Suppressor macrophage (primary cell): ENCODE measurements at regions not wholly inside any gene's neighbourhood (a gene's known extent, or its start where the extent isn't known, plus 50 kb on each side); places are given as distances from the start of the nearest gene placed in this dataset.
"Not testable (repeated sequence)": the region's sequence is repeated elsewhere in the genome, so short reads cannot be mapped to it uniquely, and the experiment has no call there.

Source experiments
- DNase-seq, 4 experiments: peaks; one replicate each; pipeline ENCODE4 v3.0.0-alpha.2; 2020 to 2022

DNA sequence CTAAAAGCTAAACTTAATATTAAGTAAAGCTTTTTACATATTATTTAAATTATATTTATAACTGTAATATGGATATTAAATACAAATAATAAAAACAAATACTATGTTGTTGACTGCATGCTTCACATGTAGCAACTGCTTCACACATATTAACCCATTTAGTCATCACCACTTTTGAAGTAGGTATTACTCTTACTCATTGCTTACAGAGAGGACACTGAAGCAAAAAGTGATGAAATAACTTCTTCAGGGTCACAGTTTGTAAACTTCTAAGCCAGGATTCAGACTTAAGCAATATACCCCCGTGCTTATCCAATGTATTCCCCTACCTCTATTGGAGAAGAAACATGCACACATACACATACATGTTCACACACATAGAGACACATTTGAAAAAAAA, 166.6 kb downstream of the DKK2 start:
- DNase-seq, result no peak

DNA sequence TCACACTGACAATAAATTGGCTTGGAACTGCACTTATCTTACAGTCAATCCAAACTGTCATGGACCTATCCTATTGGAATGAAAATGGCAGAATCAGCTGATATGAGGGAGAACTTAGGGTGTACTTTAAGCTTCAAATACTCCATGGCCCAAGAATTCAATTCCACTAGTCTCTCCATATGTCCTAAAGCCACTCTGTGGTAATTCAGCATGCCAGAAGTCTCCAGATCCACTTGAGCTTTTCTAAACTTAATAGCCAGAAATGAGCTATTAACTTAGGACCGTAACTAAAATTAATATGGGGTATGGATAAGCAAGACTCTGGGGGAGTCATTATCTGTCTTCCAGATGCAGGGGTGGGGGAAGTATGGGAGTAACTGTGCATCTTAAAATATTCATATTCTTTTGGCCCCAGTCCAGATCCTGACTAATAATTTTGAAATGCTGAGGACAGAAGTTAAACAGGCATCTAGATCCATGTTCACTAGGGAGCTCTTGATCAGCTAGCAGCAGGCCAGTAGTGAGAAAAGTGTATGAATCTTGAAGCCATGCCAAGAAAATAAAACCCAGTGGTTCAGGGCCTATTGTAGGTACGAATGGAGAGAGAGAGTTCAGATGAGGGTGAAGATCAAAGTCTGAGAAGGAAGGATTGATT, 167.6 kb downstream of the DKK2 start:
- DNase-seq, result no peak

DNA sequence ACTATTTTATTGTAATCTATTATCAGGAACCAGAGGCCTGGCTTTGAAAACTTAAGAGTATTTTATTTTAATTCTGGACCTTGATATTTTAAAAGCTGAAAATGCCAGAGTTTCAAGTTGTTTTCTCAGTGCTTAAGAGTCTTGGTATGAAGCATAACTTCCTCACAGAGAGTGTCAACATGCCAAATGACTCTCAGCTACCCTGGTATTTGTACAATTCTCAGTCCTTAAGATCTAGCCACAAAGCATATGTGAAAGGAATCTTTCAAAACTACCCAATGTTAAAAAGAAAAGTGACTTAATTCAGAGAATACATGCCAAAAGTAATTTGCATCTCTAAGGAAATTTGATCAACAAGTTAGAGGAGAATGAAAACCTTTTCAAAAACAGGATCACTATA, 171.9 kb downstream of the DKK2 start:
- no peak for DNase-seq

DNA sequence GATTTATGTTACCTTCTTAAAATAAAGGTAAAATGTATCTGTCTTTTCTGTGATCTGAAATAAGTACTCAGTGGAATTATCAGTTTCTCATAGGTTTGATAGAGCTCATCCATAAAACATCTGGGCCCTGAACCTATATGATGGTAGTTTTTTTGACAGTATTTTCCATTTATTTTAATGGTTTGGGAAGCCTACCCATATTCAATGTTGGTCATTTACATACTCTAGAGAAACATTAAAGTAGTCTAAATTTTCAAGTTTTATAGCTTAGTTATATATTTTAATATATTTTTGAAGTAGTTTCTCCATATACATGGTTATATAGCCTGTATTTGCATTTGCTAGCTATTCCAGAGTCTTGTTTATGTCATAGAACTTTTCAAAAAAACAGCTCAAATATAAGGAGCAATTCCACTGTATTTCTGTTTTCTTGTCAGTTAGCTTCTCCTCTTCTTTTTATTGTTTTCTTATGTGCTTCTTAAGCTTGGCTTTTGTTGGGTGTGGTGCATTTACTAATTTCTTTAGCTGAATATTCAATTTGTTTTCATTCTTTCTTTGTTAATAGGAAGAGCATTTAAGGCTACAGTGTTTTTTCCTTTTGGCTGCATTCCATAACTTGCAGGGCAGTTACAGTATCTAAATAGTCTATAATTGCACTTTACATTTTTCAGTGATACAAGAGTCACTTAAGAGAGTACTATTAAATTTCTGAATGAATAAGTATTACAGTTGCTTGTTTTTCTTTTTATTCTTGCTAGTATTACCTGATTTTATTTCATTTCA, 181.4 kb downstream of the DKK2 start:
- no peak for DNase-seq

DNA sequence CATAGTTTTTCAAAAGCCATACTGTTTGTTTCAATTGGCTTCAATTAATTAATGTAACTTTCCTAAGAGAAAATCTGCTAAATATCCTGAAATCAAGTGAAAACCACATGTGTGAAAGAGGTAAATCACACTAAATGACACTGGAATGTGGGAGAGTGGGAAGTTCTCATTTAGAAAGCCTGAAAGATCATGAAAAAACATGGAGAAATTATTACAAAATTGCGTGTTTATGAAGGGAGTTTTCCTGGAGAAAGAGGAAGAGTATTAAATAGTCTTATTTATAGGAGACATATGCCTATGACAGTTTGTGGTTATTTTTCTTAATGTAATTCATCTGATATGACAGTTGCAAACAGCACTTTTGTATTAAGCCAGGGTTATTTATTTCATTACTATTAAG, 183.7 kb downstream of the DKK2 start:
- no peak for DNase-seq

DNA sequence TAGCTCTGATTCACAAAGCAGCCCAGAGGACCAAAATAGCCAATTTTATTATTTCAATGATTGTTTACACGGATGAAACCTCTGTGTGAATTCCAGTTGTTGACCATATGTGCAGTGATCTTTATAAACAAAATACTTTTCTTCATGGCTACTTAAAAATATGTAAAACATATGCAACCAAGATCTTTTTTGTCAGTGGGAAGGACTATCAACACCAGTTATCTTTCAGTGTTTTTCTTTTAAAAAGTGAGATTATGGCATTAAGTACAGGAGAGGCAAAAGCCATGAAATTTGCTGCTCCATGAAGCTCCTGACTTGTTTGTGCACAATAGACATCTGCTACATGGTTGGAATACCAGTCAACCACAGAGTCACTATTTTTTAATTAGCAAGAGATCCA, 184.4 kb downstream of the DKK2 start:
- DNase-seq, result no peak

DNA sequence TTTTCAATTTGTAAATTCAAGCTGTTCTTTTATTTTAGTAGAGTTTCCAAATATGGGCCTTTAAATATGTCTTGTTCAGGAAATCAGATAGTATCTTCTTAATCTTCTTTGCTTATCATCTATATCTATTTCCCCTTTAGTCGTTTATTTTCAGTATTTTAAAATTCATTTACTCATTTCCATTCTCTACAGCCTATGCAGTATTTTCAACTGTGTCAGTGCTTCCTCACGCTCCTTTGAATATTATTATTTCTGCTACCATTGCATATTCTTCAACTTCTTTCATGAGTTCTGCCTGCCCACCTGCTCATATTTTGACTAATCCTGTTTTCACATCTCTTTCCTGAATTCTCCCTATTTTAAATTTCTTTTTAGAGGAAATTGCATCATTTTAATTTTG, 185.4 kb downstream of the DKK2 start:
- DNase-seq, result no peak

DNA sequence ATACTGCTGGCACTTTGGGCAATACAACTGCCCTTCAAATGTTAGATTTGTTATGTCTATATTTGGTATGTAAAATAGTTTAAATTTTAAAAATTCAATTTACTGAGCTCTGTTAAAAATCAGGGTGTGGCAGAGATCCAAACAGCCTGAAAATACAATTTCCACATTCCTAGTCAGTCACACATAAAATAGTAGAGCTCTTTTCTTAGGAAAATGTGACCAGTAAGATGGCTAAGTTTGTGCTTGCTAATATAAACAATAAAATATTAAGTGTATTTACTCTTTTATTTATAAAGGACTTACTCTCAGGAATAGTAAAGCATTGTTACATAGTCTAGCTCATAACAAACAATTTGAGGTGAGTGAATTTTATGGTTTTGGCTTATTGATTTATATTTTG, 200.2 kb downstream of the DKK2 start:
- DNase-seq, result no peak

GRCh38 chr4:106830879-106831278, 205.2 kb downstream of the DKK2 start:
- DNase-seq, result no peak

- DNase-seq, result no peak
These were observed 217.3 kb downstream of the DKK2 start for GRCh38 chr4:106818764-106819163.

DNA sequence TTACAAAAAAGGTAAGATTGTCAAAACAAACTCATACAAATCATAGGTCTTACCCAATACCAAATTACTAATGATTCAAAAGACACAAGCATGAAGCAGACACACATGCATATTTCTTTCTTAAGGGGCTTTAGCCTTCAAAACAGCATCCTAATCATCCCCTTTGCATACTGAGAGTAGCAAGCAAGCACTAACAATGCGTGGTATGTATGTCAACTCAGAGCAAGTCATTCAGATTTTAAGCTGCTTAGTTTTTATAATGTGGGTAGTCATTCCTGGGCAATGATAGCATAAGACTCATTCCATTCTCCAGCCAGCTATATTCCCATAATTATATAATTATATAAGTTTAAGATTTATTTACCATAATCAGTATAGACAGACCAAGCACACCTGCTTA, 219.6 kb downstream of the DKK2 start:
- DNase-seq, result no peak

DNA sequence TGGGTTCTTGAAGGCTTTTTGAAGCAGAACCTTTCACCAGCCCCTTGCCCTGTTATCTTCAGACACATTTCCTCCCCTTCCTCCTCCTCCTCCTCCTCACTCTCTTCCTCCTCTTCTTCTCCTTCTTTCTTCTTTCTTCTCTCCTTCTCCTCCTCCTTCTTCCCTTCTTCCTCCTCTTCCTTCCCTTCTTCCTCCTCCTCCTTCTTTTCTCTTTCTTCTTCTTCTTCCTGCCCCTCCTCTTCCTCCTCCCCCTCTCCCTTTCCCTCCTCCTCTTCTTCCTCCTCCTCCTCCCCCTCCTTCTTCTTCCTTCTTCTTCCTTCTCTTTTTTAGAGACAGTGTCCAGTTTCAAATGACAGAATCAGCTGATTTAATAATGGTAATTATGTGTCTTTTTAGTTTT, 226.0 kb downstream of the DKK2 start:
- DNase-seq, result no peak

GRCh38 chr4:106809076-106809475, 227.0 kb downstream of the DKK2 start:
- peak; percentile 49 to 70 (median 60) for DNase-seq

GRCh38 chr4:106806158-106806797, 229.8 kb downstream of the DKK2 start:
- DNase-seq, result no peak

GRCh38 chr4:106803083-106803482, 233.0 kb downstream of the DKK2 start:
- no peak for DNase-seq

DNA sequence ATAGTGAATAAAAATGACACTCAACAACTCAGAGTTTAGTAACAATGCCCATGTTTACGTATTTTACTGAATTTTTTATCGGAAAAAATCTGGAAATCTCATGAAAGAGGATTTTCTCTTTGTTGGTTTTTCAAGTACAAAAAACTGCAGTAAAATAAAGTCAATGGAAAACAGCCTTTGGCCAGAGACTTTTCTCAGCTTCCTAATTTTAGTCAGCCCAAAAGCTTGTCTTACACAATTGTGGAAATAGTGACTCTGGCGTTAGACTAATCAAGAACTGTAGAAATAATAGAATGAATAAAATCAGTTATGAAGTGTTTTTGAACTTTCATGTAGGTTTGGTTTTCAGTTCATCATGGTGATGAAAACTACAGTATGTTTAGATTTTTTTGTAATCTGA, 234.7 kb downstream of the DKK2 start:
- no peak for DNase-seq

DNA sequence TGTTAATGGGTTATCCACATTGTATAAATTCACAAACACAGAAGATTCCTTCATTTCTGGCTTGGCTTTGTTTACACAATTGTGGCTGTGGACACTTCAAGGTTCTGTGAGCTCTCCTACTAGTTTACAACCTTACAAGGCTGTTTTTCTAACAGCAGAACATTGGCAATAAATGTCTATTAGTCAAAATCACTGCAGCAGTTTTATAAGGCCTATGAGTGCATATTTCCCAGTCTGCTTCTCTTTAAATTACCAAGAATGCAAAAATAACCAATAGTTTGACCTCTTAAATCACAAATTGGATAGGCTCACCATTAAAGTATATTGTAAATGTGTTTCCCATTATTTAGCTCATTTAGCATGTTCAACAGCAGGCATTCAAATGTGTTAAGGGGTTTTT, 239.2 kb downstream of the DKK2 start:
- no peak for DNase-seq

DNA sequence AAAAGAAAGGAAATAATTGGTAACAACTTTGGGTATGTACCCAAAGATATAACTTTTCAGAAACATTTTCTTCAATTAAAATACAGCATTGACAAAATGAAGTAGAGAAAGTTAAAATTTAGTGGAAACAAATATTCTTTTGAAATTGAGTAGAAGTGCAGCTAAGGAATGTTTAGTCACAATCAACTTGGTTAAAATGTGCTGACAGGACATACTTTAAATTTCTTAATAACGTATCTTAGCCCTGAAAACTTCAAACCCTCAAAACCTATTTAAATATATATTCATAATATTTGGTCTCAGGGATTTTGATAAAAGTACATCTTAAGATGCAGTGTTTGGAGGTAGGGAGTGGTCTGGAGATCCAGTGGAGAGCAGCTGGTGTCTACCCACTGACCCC, 240.8 kb downstream of the DKK2 start:
- DNase-seq, result no peak

GRCh38 chr4:106793933-106794332, 242.2 kb downstream of the DKK2 start:
- no peak for DNase-seq

DNA sequence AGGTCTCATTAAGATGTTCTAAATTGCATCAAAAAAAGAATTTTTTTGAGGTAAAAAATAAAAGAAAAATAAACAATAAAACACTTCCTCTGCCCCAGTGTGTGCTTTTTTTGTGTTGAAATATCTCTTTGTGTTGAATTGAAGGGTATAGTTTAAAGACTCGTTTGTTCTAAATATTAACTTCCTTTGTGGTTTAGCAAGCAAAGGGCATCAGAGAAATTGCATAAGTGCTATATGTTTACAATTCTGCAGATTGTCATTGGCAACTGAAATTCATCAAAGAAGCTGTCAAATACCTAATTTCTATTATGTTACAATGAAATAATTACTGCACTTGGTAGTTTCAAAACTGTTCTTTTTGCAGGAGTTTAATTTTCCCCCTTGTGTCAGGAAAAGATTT, 260.5 kb downstream of the DKK2 start:
- DNase-seq, result peak in 3 of 4 experiments; percentile 2 to 70 (median 66)

- DNase-seq, result not testable (repeated sequence)
These were observed 262.1 kb downstream of the DKK2 start for GRCh38 chr4:106774055-106774454.

DNA sequence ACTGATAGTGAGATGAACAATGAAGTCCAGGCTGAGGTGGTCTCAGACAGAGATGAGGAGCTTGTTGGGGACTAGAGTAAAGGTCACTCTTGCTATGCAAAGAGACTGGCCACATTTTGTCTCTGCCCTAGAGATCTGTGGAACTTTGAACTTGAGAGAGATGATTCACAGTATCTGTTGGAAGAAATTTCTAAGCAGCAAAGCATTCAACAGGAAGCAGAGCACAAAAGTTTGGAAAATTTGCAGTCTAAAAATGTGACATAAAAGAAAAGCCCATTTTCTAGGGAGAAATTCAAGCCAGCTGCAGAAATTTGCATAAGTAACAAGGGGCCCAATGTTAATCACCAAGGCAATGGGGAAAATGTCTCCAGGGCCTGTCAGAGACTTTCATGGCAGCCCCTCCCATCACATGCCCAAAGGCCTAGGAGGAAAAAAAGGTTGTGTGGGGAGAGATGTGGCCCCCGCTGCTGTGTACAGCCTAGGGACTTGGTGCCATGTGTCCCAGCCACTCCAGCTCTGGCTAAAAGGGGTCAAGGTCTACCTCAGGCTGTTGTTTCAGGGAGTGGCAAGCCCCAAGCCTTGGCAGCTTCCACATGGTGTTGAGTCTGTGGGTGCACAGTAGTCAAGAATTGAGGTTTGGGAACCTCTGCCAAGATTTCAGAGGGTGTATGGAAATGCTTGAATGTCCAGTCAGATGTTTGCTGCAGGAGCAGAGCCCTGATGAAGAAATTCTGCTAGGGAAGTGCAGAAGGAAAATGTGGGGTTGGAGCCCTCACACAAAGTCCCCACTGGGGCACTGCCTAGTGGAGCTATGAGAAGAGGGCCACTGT, 262.8 kb downstream of the DKK2 start:
- no peak for DNase-seq

- no peak for DNase-seq
These were observed 268.1 kb downstream of the DKK2 start for GRCh38 chr4:106767991-106768390.
